GM18907 (cell line): ENCODE measurements at regions not wholly inside any gene's neighbourhood (a gene's known extent, or its start where the extent isn't known, plus 50 kb on each side); places are given as distances from the start of the nearest gene placed in this dataset.

Experiments used
- ATAC-seq: cut with Tn5 transposase; IDR thresholded peaks from one replicate; pipeline ENCODE4 v1.9.1; 2021; ENCODE audit warnings: mild to moderate bottlenecking, moderate library complexity; ENCODE audit not compliant: unreplicated experiment

GRCh38 chr5:174655351-174655750 is 69.0 kb upstream of the MSX2 start:
- ATAC-seq = no peak

GRCh38 chr5:174664180-174664850 is 60.1 kb upstream of the MSX2 start:
- ATAC-seq = no peak

GRCh38 chr5:174665347-174665746 is 59.0 kb upstream of the MSX2 start:
- no peak for ATAC-seq

GRCh38 chr5:174667526-174667925 is 56.9 kb upstream of the MSX2 start:
- no peak for ATAC-seq

GRCh38 chr5:174668349-174668748 is 56.0 kb upstream of the MSX2 start:
- ATAC-seq = no peak
